EH (cell line): ENCODE measurements at regions not wholly inside any gene's neighbourhood (a gene's known extent, or its start where the extent isn't known, plus 50 kb on each side); places are given as distances from the start of the nearest gene placed in this dataset.

Source experiments
- DNase-seq: peaks from one replicate; pipeline ENCODE4 v3.0.0-alpha.2; 2015; ENCODE audit warnings: low read depth

DNA sequence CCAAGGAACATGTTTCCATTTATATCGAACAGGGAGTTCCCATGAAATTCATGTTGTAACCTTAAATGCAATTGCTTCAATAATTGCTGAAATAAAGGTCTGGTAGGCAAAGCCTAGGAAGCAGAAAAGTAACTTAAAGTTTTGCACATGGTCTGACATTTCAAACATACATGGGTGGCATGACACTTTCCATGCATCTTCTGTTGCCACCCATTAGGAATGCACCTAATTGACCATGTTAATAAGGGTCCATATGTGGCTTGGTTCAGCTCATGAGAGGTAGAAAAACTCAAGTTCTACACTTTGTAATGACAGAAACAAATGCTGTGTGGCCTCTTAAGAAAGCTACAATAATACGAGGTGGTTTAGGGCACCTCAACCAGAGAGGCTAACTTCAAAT is 72.0 kb upstream of the GORAB start:
- DNase-seq, result no peak

DNA sequence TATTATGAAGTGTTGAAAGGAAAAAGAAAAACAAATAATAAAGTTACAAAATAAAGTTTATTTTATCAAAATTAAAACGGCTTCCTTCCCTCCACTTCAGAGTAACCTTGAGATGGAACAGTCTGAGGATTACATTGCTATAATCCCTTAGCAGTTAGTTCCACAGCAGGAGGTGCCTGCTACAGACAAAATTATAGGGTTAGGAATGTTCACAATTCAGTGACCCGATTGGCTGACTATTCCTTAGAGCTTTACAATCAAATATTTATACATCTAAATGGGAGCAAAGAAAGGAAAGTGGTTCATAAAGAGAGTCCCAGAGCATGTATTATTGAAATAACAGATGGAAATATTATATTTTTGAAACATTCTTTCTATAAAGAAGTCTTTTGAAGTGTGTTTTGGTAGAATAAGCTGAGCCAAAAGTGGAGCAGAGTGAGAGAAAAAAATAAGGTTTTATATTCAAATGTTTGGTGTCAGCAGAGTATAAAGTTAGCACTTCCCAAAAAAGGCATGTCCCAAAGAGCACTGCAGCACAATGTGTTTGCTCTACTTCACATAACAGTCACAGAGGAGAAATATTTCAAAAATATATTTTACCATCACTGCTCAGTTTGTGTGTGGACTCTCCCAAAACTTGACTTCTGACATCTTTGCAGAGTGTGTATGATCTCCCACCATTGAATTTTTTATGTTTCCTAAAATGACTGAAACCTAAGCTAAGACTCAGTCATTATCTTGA is 71.4 kb upstream of the GORAB start:
- peak; percentile 14 for DNase-seq

- DNase-seq, result peak; percentile 95
These were observed 70.6 kb upstream of the GORAB start for GRCh38 chr1:170461291-170461747.

DNA sequence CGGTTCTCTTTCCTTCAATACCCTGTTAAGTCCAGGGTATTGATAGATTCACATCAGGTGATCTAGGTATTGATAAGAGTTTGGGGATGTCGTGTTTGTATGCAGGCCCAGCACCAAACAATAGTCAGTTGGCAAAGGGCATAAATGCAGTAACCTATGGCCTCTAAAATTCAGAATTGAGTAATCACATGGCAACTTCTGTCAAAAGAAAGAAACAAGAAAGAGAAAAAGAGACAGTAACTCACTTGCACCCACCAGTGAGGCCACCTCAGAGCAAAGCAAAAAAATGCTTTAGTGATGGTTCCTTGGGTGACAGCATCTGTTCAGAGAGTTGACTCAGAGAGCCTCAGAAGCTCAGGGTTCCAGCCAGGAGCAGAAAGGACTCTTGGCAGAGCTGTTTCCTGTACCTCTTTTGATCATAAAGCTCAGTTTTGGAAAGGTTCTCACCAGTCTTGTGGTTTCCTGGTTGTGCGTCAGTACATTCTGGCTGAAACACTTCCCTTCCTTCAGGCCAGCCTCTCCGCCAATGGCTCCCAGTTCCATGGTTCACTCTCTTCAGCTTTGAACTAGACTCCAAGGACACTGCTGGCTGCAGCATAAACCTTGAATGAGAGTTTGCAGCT is 70.1 kb upstream of the GORAB start:
- DNase-seq, result peak; percentile 99

GRCh38 chr1:170470121-170470520 is 61.8 kb upstream of the GORAB start:
- DNase-seq, result no peak

DNA sequence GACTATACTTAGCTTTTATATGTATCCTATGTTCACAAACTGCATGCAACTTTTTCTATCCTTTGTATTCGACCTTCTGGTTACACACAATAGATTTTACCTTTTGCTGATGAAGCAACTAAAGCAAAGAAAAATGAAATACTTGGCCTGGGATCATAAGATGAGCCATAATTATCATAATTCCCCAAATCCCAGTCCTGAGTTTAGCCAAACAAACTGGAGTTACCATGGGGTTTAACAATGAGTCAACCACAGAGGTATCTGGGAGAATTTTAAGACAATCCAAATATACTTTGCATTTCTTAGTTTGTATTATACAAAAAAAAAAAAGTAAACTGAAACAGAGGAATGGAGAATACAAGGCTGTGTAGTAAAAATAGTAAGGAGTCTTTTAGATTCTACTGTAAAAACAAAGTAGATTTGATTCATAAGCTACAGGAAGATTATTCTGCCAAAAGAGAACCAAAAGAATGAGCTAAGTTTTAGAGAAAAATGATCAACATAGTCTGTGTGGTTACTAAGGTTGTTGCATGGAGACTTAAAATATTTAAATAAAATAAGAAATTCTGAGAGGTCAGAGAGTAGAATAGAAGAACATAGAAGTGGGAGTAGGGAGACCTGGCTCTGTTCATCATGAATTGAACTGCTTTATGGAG is 60.4 kb upstream of the GORAB start:
- peak; percentile 84 for DNase-seq

DNA sequence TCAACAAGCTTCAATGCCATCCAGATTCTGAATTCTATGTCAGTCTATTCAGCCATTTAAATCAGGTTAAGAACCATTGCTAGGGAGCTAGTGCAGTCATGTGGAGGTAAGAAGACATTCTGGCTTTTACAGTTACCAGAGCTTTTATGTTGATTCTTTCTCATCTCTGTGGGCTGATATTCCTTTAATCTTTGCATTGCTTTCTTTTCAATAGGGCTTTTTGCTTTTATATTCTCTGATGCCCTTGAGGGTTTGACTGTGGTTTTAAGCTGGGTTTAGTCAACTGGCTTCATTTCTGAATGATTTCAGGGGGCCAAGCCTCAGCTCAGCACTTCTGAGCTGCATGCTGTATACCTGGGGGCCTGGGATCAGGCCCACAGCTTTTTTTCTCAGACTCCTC is 51.0 kb upstream of the GORAB start:
- DNase-seq, result no peak
